ENCODE measurements at regions not wholly inside any gene's neighbourhood (a gene's known extent, or its start where the extent isn't known, plus 50 kb on each side); places are given as distances from the start of the nearest gene placed in this dataset.
"Not testable (repeated sequence)": the region's sequence is repeated elsewhere in the genome, so short reads cannot be mapped to it uniquely, and the experiment has no call there.

GRCh38 chr5:91611746-91612145, 228.6 kb upstream of the ARRDC3 start:
- no peak for DNase-seq (ENCODE audit: low spot score)

GRCh38 chr5:91607675-91608074, 224.6 kb upstream of the ARRDC3 start:
- no peak for DNase-seq (ENCODE audit: low spot score)

GRCh38 chr5:91599863-91600262, 216.7 kb upstream of the ARRDC3 start:
- DNase-seq (ENCODE audit: low spot score), result no peak

GRCh38 chr5:91598216-91598615, 215.1 kb upstream of the ARRDC3 start:
- DNase-seq (ENCODE audit: low spot score), result no peak

GRCh38 chr5:91595424-91595823, 212.3 kb upstream of the ARRDC3 start:
- no peak for DNase-seq (ENCODE audit: low spot score)

- no peak for DNase-seq (ENCODE audit: low spot score)
These were observed 208.0 kb upstream of the ARRDC3 start for GRCh38 chr5:91591076-91591475.

GRCh38 chr5:91586232-91586631, 203.1 kb upstream of the ARRDC3 start:
- no peak for DNase-seq (ENCODE audit: low spot score)

- no peak for DNase-seq (ENCODE audit: low spot score)
These were observed 201.2 kb upstream of the ARRDC3 start for GRCh38 chr5:91584352-91584751.

- not testable (repeated sequence) for DNase-seq (ENCODE audit: low spot score)
These were observed 182.9 kb upstream of the ARRDC3 start for GRCh38 chr5:91566012-91566411.

- no peak for DNase-seq (ENCODE audit: low spot score)
These were observed 179.8 kb upstream of the ARRDC3 start for GRCh38 chr5:91562922-91563321.

- no peak for DNase-seq (ENCODE audit: low spot score)
These were observed 158.6 kb upstream of the ARRDC3 start for GRCh38 chr5:91541696-91542095.

GRCh38 chr5:91538179-91538578, 155.1 kb upstream of the ARRDC3 start:
- DNase-seq (ENCODE audit: low spot score), result no peak

GRCh38 chr5:91535499-91535898, 152.4 kb upstream of the ARRDC3 start:
- no peak for DNase-seq (ENCODE audit: low spot score)

- DNase-seq (ENCODE audit: low spot score), result no peak
These were observed 151.2 kb upstream of the ARRDC3 start for GRCh38 chr5:91534332-91534731.

GRCh38 chr5:91532779-91533178, 149.7 kb upstream of the ARRDC3 start:
- DNase-seq (ENCODE audit: low spot score), result no peak

GRCh38 chr5:91532281-91532680, 149.2 kb upstream of the ARRDC3 start:
- DNase-seq (ENCODE audit: low spot score), result no peak

- no peak for DNase-seq (ENCODE audit: low spot score)
These were observed 145.7 kb upstream of the ARRDC3 start for GRCh38 chr5:91528831-91529230.

- no peak for DNase-seq (ENCODE audit: low spot score)
These were observed 138.7 kb upstream of the ARRDC3 start for GRCh38 chr5:91521785-91522184.

GRCh38 chr5:91521334-91521733, 138.2 kb upstream of the ARRDC3 start:
- no peak for DNase-seq (ENCODE audit: low spot score)

GRCh38 chr5:91514400-91514799, 131.3 kb upstream of the ARRDC3 start:
- peak; percentile 14 for DNase-seq (ENCODE audit: low spot score)

- DNase-seq (ENCODE audit: low spot score), result no peak
These were observed 120.2 kb upstream of the ARRDC3 start for GRCh38 chr5:91503321-91503720.

GRCh38 chr5:91500758-91501157, 117.6 kb upstream of the ARRDC3 start:
- no peak for DNase-seq (ENCODE audit: low spot score)

GRCh38 chr5:91499943-91500531, 116.9 kb upstream of the ARRDC3 start:
- DNase-seq (ENCODE audit: low spot score), result peak; percentile 52

- DNase-seq (ENCODE audit: low spot score), result peak; percentile 7
These were observed 112.6 kb upstream of the ARRDC3 start for GRCh38 chr5:91495699-91496098.

Data from iPS-NIHi11 (cell line).